Stromal cell of bone marrow (primary cell): ENCODE measurements at regions not wholly inside any gene's neighbourhood (a gene's known extent, or its start where the extent isn't known, plus 50 kb on each side); places are given as distances from the start of the nearest gene placed in this dataset.
"Not testable (repeated sequence)": the region's sequence is repeated elsewhere in the genome, so short reads cannot be mapped to it uniquely, and the experiment has no call there.

Source experiments
- DNase-seq: peaks from one replicate; pipeline ENCODE4 v3.0.0-alpha.2; 2012; ENCODE audit warnings: low read depth

DNA sequence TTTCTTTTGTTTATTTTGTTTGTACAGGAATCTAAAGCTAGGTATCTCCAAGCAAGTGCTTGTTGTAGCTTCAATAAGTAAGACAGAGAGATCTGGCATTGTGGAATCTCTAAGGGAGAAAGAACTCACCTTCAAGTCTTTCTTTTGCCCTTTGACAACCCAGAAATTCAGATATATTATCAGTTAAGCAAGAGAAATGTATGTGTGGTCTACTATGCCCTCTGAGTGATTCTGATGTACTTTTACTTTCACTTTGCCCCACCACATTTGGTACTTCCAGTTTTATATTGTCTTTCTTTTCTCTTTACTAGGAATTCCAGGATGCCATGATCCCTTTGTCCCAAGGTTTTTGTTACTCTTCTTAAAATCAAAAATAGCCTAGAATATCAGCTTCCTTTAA is 259.6 kb upstream of the PIK3C3 start:
- no peak for DNase-seq

DNA sequence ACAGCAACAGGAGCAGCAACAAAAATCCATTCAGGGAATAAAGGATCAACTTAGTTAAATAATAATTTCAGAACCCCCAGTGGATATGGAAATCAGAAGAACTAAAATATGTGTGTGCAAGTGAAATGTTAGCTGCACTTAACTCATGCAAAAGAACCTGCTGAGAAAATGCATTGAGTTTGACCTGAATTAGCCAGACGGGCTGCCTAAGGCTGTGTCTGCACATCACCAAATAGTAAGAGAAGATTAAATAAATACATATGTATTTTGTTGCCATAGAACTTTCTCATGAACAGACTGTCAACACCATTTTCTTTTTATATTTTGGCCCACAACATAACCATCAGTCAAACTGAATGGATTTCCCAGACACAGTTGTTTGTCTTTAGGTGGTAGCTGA is 262.0 kb upstream of the PIK3C3 start:
- no peak for DNase-seq

DNA sequence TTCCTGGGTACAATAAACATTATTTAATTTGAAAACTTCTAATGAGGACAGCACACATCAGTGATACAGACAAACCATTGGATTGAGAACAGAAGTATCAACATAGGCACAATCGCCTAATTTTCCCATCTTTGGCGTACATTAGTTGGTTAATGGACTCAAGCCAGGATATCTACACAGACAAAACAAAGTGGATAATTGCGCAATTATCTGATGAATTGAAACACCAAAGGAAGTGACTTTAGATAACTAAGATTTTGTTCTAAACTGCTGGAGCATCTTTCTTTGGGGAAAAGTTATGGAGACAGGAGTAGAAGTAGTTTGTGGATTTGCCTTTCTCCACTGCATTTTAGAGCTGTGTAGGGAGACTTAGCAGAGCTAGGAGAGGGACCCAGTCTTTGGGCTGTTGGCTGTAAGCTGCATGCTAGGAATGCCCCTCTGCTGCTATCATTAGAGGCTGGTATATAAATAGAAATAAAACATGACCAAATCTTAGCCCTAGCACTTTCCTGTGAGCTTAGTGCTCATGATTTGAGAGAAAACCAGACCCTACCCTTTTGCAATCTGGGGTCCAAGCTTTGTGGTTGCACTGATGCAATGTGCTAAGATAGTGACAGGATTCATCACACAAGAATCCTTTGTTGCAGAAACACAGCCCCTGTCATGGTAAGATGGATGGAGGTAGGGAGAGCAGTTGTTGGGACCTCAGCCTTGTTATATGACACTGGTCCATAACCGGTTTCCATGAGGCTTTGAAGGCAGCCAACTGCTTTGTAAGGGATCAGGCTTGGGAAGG is 264.5 kb upstream of the PIK3C3 start:
- no peak for DNase-seq

DNA sequence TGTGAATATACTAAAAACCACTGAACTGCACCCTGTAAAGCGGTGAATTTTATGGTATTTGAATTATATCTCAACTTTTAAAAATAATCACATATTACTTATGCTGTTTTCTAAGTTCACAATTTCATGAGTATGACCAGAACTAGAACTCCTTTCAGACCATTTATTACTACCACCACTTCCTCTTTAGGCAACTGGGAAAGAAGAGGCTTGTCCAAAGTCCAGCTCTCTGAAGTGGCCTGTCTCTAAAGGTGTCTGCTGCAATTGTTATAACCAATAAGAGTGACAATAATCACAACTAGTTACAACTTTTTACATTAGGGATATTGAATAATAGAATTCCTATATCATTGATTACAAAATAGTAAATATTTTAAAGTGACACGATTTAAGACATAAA is 267.9 kb upstream of the PIK3C3 start:
- DNase-seq: no peak

DNA sequence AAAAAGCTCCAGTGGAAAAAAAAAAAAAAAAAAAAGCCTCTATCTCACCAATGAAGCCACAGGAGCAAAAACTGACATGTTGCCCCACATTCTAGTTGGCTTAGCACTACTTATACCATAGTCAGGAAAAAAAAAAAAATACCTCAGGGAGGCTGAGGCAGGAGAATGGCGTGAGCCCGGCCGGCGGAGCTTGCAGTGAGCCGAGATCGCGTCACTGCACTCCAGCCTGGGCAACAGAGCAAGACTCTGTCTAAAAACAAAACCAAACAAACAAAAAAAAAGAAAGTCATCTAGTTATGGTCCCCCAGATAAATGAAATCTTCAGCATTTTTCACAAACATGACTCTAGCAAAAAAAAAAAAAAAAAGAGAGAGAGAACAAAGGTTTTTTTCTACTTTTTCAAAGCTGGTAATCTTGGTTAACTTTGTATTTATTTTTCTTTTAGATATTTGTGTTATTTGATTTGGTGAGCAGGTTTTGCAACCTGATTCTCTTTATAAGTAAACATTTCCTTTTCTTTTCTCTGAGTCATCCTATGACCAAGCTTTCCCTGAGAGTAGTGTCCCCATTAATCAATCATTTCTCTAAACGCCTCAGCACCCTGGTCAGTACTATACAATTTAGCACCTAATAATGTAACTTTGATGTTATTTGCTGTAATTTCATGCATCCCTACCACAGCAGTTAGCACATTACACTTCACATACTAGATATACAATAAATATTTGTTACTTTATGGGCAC is 273.7 kb upstream of the PIK3C3 start:
- no peak for DNase-seq

DNA sequence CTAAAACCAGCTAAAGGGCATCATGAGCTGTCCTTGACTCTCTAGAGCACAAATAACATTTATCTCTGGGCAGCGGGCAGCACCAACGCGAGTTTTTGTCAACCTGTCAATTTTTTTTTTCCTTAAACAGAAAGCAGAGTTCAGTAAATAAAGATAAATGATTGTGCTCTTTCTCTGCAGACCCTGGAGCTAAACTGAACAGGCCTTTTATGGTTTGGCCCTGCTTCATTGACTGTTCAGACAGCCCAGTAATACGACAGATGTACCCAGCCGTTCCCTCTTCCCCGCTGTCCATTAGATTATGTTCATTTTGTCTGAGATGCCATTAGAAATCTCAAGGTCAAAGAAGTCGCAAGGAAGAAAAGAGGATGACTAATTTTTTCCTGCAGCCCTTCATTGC is 280.5 kb upstream of the PIK3C3 start:
- DNase-seq: no peak

DNA sequence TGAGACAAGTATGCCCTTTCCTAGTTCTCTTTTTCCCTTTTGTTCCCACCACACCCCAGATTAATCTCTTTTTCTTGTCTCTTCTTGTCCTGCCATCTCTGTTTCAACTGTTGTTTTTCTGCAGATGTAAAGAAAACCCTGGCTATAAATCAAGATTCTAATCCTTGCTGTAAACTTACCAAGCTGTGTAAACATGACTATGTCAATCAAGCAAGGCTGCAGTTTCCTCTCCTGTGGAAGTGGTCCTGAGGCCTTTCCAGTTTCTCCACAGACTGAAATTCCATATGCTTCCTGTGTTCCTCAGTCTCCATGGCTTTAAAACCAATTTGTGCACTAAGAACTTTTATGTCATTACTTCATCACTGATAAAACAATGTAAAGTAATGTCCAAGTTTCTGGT is 288.8 kb upstream of the PIK3C3 start:
- no peak for DNase-seq

DNA sequence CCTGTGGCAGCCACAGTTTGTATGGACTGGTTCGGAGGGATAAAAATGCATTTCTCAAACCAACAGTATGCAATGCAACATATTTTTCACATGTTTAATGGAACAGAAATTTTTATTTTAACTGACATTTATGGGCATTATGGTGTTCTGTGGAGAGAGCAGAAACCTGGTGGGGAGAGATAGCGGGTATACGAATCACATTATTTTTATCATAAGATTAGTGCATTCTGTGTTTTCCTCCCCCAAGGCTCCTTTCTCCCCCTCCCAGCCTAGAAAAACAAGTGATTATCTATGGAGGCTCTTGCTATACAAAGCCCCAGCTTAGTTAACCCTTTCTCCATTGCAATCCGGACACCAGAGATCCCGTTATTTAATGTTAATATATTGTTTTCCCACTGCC is 289.8 kb upstream of the PIK3C3 start:
- DNase-seq: no peak

DNA sequence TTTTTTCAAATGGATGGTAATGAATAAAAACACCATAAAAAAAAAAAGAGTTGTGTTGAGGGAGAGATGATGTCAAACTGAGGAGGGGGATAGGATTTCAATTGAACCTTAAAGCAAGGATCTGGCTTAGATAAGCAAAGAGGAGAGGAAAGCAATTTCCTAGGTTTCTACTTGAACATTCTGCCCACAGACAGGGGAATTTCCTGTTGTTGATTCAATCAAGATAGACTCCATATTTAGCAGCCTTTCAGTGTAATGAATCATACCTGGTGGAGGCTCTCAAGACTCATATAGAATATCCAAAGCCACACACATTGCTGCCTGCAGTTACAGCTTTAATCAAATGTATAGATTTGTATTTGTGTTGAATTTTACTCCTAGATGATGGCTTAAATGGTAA is 294.4 kb upstream of the PIK3C3 start:
- no peak for DNase-seq

DNA sequence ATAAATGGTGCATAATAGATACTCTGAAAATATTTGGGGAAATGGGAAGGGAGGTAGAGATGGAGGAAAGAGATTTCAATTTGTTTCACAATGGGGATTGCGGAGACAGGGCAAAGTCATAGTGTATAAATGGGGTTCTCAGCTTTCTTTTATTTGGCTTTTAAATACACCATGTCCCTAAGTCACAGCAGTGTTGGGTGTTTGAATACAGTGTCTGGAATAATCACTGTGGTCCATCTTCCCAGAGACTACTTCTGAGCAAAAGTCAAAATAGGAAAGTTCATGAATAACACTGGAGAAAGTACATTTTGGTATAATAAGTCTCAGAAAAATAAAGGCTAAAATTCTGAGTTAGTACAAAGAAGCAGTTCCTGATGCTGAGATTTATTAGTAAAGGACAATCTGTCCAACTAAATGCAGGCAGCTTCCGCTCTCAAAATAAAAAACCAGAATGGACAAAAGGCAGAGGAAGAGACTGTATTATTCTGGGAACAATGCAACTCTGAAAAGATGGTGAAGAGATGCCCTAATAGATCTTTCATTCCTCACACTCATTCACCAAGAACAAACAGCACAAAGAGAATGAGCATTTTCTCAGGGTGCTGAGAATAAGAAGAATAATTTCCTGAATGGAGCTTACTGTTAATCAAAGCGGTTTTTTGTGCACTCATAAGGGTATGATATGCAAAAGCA is 295.4 kb upstream of the PIK3C3 start:
- DNase-seq: no peak

DNA sequence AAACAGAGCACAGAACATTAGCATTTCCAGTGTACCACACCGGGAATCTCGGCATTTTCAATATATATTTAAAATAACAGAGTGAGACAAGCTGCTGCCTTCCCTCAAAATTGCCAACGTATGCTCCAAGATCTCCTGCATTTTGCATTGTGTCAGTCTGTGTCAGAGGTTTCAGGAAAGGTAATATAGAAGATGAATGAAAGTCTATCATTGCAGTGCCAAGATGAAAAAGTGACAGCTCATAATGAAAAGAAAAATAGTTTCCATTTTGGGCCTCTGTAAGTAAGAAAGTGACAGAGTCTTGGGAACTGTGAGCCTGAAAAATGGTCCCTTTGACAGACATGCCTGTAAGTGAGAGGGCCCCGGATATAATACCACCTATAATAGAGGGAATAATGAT is 297.8 kb upstream of the PIK3C3 start:
- DNase-seq: no peak

DNA sequence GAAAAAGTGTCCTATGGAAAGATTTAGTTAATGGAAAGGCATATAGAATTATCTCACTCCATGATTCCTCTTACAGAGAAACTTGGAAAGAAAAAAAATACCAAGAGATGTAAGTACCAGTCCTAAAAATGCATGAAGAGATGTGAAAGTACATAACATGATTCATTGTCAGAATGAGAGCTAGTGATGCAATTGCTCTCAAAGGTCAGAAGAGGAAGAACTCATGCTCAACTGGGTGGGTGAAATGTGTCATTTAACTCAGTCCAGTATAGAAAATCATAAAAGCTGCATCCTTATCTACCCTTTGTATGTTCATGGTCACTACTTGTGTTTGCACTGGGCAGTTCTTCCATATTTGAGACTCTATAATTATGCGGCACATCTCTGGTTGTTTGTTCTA is 300.0 kb upstream of the PIK3C3 start:
- DNase-seq: no peak

DNA sequence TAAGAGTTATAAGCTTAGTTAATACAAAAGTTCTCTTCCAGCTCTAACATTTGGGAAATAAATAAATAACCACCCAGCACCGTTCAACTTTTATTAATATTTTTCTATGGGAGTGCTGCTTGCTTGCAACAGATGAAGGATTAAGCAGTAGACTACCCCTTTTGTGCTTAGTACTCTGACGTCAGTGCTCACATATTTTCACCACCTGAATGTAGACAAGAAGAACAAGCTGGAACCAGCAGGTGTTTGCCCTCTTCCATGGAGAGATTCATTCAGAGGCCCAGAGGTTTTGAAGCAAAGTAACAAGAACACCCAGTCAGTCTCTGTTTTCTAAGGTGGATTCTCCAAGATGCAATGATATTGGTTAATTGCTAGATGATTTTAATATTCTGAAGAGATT is 307.1 kb upstream of the PIK3C3 start:
- no peak for DNase-seq

DNA sequence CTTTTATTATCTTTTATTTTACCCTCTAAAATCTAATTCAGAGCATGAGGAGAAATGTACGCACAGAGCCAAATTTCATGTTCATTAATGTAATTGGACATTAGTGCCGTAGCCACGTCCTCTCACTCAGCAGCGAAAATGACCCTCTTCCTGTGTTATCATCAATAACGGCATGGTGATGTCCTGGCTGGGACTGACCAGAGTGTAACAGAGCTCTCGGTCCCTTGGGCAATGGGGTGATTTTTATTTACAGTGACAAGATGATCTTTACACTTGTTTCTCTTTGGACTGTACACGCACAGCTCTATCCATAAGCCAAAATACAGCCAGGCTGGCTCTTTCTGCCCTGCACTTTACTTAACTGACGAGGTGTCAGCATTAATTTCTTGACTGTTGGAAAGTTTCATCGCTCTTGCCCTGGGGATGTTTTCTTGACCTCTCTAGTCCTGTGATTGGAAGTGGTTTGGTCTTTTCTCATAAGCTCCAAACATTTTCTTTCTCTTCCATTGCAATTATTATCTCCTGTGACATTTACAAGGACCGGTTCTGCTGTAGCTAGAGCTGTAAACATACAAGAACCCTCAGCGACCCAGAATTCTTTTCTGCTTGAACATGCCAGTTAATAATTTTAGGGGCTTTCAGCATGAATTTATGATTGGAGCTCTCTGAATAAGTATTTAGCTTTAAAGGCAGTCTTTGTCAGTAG is 308.0 kb upstream of the PIK3C3 start:
- DNase-seq: no peak

DNA sequence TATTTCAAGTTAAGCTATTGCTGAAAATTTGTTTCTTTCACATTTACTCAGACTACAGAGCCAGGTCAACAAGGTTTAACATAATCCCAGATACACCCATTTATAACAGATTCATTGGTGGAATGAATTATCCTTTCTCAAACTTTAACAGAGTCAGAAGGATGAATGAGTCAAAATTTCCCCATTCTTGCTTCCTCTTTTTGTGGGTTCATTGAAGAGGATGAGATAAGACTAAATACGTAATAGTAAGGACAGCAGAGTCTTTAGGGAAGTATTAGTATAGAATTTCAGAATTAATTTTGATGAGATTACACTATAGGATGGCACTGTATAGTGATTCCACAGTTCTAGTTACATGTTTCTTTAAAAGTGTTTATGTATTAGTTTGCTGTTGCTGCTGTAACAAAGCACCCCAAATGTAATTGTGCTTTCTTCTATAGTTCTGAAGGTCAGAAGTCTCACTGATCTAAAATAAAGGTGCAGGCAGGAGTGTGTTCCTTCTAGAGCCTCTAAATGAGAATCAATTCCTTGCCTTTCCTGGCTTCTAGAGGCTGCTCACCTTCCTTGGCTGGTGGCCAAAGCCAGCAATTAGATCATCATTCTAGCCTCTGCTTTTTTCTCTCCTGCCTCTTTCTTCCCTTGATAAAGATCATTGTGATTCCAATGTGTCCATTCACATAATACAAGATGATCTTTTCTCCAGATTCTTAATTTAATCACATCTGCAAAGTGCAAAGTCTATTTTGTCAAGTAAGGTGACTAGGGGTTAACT is 309.3 kb upstream of the PIK3C3 start:
- no peak for DNase-seq

DNA sequence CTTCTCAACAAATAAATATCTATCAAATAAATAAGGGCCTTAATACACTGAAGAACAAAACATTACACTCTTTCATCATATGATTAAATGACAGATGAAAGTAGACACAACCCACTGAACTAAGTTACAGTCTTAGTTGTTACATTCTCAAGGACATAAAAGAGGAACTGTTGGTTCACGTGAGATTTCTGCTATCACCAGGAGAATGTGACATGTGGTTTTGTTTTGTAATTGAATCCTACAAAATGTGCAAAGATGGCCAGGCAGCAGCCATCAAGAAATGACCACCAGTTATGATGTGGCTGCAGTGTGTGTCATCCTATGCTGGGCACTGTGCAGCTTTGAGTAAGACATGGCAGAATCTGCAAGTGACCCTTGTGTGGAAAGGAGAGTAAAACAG is 310.6 kb upstream of the PIK3C3 start:
- no peak for DNase-seq

DNA sequence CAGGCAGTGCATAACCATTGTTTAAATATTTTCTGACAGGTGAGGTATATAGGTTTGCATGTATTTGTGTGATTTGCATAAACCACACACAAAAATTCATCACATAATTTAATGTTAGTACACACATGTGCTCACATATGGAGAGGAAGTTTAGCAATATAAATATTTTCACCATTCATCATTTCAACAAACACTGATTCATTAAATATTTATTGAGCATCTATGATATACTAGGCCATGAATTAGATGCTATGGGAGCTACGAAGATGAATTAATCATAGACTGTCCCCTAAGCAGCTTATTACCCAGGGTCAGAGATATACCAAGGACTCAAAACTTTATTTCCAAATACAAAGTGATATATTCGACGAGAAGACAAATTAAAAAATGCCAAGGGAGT is 311.6 kb upstream of the PIK3C3 start:
- no peak for DNase-seq

DNA sequence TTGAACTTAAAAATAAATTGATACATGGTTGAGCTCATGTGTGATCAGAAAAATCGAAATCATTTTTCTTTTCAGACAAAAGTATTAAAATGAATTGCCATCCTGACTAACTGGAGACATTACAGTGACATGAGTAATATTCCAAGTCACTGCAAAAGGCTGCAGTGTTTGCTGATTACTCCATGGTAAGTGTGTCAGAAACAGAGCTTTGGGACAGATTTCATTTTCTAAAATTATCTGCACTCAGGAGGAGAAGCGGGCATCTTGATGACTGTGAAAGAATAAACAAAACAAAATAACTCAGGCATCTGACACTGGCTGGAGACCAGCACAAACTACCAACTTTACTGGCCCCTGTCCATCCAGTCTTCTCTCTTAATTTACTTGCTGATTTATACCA is 312.3 kb upstream of the PIK3C3 start:
- no peak for DNase-seq

DNA sequence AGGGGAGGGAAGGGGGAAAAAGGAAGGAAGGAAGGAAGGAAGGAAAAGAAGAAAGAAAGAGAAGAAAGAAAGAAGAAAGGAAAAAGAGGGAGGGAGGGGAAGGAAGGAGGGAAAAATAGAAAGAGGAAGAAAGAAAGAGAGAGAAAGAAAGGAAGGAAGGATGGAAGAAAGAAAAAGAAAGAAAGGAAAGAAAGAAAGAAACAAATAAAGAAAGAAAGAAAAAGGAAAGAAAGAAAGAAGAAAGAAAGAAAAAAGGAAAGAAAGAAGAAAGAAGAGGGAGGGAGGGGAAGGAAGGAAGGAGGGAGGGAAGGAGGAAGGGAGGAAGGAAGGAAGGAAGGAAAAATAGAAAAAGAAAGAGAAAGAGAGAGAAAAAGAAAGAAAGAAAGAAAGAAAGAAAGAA is 315.8 kb upstream of the PIK3C3 start:
- DNase-seq: no peak

DNA sequence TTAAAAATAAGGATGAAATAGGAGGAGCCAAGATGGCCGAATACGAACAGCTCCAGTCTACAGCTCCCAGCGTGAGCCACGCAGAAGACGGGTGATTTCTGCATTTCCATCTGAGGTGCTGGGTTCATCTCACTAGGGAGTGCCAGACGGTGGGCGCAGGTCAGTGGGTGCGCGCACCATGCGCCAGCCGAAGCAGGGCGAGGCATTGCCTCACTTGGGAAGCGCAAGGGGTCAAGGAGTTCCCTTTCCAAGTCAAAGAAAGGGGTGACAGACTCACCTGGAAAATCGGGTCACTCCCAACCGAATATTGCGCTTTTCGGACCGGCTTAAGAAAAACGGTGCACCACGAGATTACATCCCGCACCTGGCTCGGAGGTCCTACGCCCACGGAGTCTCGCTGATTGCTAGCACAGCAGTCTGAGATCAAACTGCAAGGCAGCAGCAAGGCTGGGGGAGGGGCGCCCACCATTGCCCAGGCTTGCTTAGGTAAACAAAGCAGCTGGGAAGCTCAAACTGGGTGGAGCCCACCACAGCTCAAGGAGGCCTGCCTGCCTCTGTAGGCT is 323.2 kb upstream of the PIK3C3 start:
- DNase-seq: not testable (repeated sequence)

DNA sequence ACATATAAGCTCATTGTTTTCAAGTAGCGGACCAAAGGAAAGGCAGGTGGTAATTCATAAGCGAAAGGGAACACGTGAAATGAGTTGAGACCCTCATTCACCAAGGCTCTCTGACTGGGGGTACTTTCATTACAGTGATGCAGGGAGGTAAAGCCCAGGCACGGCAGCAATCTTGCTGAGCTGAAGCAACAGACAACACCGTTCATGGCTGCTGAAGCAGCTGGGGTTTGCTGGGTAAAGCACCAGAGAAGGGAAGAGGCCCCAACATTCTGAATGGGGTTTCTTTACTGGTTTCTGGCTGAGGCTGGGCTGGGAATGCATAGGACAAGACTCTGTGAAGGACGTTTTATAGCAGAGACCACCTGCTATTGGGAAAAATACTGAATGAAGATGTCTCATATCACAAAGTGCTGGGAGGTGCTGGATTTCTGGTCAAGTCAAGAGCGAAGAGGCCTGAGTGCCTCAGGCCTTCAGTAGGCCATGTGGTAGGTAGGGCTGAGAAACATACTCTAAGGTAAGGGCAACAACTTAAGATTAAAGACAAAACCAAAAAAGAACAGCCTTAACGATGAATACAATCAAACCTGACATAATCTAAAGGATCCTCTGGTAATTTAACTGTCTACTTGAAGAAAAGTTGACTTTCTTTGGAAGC is 324.7 kb upstream of the PIK3C3 start:
- DNase-seq: no peak
